ENCODE measurements at regions not wholly inside any gene's neighbourhood (a gene's known extent, or its start where the extent isn't known, plus 50 kb on each side); places are given as distances from the start of the nearest gene placed in this dataset.

DNA sequence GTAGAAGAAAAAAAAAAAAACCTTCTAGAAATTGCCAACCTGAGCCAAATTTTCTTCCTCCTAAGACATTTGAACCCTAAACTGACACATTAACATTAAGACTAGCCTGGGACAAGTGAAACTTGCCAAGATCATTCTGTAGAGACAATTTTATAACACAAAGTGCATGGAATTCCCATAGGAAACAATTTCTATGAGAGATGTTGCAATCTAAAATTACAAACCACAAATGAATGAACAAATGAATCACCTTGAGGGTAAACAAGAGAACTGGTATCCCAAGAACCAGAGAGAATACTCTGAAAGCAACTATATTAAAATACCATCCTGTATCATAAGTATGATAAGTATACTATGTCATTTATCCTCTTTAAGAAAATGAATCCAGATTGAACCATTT is 165.3 kb downstream of the DICER1 start:
- TF ChIP-seq, protein P1, sequence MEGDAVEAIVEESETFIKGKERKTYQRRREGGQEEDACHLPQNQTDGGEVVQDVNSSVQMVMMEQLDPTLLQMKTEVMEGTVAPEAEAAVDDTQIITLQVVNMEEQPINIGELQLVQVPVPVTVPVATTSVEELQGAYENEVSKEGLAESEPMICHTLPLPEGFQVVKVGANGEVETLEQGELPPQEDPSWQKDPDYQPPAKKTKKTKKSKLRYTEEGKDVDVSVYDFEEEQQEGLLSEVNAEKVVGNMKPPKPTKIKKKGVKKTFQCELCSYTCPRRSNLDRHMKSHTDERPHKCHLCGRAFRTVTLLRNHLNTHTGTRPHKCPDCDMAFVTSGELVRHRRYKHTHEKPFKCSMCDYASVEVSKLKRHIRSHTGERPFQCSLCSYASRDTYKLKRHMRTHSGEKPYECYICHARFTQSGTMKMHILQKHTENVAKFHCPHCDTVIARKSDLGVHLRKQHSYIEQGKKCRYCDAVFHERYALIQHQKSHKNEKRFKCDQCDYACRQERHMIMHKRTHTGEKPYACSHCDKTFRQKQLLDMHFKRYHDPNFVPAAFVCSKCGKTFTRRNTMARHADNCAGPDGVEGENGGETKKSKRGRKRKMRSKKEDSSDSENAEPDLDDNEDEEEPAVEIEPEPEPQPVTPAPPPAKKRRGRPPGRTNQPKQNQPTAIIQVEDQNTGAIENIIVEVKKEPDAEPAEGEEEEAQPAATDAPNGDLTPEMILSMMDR (IDR thresholded peaks at IDR 0.05; ENCODE audit: low read depth, low read length, poor library complexity, severe bottlenecking) = no peak
- no peak for TF ChIP-seq EZH2phosphoT487 (IDR thresholded peaks at IDR 0.05; ENCODE audit: borderline replicate concordance, low read length)

All from DOHH2 (cell line).